Vagina (tissue), 2 donors: ENCODE measurements at regions not wholly inside any gene's neighbourhood (a gene's known extent, or its start where the extent isn't known, plus 50 kb on each side); places are given as distances from the start of the nearest gene placed in this dataset.

Experiments
- CTCF ChIP-seq, 3 experiments: fragments of 450-650 bp in 2 of 3; fragments of 200-600 bp in 1 of 3; sonication (generic) in 1 of 3; IDR thresholded peaks; one replicate each; pipeline ENCODE4 v1.5.1; 2017 to 2019; ENCODE audit warnings: antibody characterized with exemption in 3 of 3, mild to moderate bottlenecking in 2 of 3, moderate library complexity in 2 of 3
- POLR2AphosphoS5 ChIP-seq, 2 donors: sonication (generic); formaldehyde crosslinking; IDR thresholded peaks; one replicate each; pipeline ENCODE4 v1.9.0; 2017; ENCODE audit warnings: antibody characterized with exemption in 2 of 2, mild to moderate bottlenecking in 2 of 2, low read depth in 1 of 2; ENCODE audit not compliant: insufficient read depth in 1 of 2

- TF ChIP-seq CTCF (IDR thresholded peaks at IDR 0.05), result no peak
- no peak for TF ChIP-seq POLR2AphosphoS5 (IDR thresholded peaks at IDR 0.05; ENCODE audit: insufficient read depth in 1 of 2, low read depth in 1 of 2)
These were observed 102.8 kb upstream of the BMP2K start for GRCh38 chr4:78673337-78673736.
